Stimulated activated CD8-positive, alpha-beta memory T cell treated with anti-CD3 and anti-CD28 coated beads, Interleukin-2, amount 100 ng/mL, for 1 hour (primary cell): ENCODE measurements at regions not wholly inside any gene's neighbourhood (a gene's known extent, or its start where the extent isn't known, plus 50 kb on each side); places are given as distances from the start of the nearest gene placed in this dataset.

Source experiments
- DNase-seq, 2 donors: peaks; one replicate each; pipeline ENCODE4 v3.0.0-alpha.2; 2020; ENCODE audit warnings: low read depth in 2 of 2

DNA sequence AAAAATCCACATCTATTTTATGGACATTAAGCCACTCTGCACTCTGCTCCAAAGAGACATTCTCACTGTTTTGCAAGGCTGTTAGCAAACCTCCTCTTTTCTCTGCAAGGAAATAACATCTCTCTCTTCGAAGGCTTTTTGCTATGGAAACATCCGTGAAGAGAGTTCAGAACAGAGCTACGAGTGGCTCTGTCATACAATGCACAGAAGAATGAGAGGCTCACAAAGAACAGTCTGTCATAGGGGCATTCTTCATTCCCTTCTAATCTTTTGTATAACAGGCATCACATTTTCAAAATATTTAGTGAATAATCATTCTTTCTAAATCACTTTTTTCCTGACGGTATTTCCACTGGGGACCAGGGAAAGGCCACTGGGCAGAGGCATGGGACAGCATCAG lies 346.1 kb downstream of the IRS2 start:
- DNase-seq = no peak

DNA sequence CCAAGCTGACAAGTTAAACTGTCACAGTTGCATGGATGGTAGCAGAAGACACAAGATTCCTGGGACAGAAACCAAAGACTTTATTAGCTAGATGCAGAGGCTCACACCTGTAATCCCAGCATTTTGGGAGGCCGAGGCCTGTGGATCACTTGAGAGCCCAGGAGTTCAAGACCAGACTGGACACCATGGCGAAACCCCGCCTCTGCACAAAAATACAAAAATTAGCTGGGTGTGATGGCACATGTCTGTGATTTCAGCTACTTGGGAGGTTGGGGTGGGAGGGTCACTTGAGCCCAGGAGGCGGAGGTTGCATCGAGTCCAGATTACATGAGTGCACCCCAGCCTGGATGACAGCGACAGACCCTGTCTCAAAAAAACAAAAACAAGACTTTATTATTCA lies 346.6 kb downstream of the IRS2 start:
- DNase-seq = no peak

DNA sequence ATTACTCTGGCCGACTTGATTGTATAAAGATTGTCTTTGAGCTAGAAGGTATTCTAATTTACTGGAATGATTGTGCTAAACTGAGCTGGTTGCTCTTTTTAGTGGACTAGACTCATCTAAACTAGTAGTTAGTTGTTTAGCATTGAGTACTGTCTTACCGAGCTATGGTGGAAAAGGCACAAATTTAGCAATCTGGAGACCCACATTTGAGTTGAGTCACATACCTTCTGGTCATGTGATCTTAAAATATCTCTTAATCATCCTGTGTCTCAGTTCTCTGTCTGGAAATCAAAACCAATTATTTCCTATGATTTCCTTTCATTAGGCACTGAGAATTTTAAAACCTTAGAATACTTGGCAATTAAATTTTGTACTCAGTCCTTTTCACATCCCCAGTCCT lies 349.5 kb downstream of the IRS2 start:
- DNase-seq = no peak

DNA sequence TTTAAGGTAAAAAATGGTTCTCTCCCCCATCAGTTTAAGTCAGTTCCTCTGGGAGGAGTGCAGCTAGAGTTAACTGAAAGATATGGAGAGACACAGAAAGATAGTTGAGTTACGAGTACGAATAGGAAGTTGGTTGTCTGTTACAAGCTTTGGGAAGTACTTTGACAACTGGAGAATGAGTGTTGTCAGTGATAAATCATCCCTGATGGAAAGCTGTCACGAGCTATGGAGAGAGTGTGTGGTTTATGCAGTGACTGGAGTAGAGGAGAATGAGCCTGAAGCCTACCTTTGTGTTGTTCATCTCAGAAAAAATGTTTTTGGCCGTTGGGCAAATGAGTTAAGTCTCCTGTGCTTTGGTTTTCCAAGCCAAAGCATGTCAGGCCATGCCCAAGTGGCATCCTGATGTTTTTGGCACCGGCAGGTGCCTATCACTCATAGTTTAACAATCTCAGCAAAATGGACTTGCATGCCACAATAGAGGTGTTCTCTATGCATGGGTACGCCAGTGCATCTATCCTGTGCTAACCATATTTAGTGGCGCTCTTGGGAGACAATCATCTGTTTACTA lies 350.2 kb downstream of the IRS2 start:
- DNase-seq = no peak

DNA sequence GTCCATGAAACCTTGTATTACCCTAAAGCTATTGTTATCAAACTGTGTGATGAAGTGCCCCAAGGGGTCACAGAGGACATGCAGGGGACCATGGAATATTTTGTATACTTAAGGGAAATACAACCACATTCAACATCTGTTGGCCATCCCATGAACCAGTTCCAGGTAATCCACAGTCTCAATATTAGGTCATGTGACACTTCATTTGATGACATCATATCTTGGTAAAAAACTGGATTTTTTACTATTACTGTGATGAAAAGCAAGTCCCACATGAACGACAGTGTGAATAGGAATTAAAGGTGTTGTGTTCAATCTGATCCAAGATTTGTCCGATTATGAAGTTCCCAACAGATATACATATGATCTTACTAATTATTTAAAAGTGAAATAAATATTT lies 355.2 kb downstream of the IRS2 start:
- no peak for DNase-seq

DNA sequence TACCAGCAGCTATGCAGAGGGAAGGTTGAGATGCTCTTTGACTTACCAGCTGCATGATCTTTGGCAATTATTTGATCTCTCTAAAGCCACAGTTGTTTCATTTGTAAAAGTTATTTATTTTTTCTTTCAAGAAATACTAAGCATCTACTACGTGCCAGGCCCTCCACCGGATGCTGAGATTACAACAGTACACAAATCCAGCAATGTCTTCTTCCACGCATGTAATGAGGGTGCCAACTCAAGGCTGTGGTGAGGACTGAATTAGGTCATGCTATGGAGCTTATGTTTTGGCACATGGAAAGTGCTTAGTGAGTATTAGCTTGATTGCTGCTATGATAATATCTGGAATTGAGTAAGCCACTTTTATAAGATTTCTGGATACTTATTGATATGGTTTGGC lies 358.2 kb downstream of the IRS2 start:
- no peak for DNase-seq

DNA sequence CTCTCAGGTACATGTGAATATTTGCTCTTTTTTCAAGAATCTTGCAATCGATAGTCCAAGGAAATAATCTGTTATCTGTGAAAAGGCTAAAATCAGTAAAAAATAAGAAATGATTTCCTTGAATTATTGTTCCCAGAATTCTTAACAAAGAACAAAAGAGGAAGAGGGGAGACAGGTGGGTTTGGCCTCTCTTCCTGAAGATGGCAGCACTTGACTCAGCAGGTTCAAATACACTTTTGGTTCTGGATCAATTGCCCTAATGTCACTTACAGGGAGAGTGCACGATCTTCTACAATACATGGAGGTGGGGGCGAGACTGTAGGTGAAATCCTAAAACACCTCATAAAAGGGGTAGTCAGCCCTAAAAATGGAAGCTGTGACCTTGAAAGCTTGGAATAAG lies 358.7 kb downstream of the IRS2 start:
- no peak for DNase-seq

DNA sequence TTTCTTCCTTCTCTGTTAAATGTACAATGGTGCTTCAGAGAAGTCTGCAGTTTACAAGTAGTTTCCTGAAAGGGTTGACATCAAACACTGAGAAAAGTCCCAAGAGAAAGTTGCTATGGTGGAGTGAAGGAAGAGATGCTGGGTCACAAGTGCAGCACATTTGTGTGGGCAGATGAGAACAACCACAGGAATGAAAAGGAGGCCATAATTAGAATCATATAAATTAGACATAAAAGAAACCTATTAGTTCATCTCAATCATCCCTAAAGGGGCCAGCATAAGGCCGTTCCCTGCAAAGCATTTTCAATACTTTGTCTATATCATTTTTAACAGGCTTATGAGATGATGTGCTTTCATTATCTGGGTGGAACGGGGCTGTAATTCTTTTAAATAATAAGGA lies 359.2 kb downstream of the IRS2 start:
- DNase-seq = no peak

DNA sequence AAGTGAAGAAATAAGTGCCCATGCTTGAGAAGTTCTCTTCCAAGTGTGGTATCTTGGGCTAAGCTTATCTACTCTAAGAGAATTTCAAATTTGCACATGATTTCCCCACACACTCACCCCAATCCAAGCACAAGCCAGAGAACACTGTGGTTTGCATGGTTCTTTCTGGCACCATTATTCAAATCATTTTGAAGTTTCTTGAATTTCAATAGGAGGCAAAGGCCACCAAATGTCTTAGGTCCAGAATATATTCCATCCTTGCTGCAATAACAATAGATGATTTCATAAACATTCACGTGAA lies 359.7 kb downstream of the IRS2 start:
- DNase-seq = no peak

DNA sequence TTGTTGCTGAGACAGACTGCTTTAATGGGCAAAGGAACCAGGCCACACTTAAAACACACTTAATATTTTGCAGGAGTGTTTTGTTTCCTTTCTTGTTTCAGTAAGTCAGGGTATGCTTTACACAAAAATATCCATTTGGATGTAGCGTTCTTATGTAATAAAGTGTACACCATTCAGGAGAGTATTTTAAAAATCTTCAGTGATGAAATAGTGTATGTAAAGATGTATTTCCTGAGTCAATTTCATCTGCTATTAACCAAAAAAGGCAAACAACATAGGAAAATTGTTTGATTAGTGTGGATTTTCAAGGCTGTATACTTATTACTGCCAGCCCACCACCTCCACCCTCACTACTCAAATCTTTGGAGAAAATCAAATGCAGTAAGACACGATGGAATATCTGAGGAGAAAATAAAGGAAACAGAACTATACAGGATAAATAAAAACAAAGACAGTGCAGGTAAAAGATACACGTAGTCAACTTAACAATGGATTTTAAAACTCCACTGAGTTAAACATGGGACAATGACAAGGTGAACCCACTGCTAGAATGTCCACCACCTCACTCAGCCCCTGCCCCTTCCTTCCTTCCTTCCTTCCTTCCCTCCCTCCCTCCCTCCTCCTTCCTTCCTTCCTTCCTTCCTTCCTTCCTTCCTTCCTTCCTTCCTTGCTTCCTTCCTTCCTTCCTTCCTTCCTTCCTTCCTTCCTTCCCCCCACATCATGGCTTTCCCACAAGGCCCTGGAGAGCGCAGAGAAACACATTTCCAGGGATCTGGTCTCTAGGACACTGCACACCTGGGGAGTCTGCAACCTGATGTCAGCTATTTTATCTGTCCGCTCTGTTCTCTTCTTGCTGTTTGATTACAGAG lies 360.3 kb downstream of the IRS2 start:
- no peak for DNase-seq

DNA sequence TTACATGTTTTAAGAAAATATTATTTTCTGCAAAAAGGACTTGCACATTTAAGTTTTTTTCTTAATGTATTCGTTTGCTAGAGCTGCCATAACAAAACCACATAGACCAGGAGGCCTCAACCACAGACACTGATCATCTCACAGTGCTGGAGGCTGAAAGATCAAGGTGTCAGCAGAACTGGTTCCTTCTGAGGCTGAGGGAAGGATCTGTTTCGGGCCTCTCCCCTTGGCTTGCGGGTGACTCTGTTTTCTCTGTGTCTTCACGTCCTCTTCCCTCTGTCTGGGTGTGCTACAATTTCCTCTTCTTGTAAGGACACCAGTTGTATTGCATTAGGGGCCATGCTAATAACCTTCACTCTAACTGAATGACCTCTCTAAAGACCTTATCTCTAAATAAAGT lies 364.2 kb downstream of the IRS2 start:
- no peak for DNase-seq

DNA sequence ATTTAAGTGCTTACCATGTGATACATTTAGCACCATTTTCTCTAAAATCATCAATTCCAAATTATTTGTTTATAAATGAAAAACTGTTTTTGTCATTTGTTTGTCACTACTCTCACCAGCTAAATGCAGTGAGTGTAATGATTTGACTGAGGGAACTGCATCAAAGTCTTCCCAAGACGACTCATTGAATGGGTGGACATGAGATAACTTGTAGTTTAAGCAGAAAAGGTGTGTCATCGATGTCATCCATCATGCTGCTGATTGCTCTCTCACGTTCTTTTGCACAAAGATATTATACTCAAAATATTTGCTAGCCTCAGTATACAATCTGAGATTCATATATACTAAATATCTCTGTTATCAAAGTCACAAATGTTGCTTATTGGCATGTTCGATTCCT lies 366.5 kb downstream of the IRS2 start:
- DNase-seq = no peak

DNA sequence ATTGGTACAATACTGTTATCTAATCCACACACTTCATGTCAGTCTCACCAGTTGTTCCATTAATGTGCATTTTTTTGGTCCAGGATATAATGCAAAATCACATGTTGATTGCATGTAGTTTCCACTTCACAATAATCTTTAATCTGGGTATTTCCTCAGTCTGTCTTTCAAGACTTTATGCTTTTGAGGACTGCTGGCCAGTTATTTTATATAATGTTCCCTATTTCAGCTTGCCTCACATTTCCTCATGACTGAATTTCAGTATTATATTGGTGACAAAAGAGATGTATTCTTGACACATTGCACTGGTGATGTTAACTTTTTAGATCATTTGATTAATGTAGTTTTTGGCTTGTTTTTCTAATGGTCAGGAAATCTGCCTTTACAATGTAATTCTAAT lies 368.3 kb downstream of the IRS2 start:
- DNase-seq = no peak

DNA sequence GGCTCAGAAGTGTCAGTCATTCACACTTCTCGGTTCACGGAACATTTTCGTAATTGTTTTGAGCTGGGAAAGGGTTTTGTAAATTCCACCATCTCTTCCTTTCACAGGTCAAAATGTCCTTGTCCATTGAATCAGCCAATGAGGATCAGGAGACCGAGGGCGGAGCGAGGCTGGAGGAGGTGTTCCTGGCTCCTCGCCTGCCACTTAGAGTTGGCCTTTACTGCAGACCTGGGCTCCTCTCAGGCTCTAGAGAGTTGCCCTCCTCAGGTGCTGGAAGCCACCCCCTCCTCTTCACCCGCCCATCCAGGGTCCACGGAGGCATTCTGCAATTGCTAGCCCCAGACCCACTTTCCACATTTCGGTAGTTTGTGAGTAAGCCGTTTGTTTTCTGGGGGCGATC lies 370.4 kb downstream of the IRS2 start:
- no peak for DNase-seq

DNA sequence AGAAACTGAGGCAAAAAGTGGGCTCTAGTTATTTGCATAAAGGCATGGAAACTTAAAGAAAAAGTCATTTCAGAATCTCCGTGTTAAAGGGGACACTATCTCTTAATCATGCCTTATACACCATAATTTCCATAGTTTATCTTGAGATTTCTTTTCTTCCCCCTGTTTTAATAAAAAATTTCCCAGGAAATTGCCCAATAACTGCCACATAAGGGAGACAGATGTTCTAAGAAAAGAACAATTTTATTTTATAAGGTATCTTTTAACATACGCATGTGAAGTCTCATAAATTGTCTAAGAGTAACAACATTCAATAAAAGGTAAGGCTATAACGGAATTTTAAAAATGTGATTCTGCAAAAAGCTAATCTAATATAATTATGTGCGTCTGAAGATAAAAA lies 371.3 kb downstream of the IRS2 start:
- no peak for DNase-seq

DNA sequence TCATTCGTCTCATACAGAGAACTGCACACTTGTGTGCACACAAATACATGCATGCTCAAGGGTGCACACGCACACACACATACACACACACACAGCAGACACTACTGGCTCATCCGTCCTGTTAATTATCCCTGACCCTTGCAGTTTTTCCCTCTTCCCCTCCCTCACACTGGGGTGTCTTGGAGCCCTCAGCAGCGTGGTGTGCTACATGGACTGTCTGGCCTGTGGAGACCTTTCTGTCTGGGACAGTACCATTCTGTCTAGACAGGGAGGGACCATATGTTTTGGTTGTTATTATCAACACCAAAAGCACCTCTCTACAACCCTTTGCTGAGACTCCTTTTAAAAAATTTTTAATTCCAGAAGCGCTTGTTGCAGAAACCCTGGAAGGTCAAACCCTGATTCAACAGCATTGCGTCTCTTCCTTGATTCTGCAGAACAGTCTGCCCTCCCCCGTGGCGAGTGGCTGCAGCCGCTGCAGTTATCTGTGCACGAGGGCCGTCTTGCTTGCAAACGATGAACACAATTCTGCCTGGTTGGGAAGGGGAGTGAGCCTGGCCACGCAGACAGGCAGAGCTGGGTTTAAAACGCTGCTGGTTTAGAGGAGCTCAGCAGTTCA lies 374.0 kb downstream of the IRS2 start:
- DNase-seq = no peak

DNA sequence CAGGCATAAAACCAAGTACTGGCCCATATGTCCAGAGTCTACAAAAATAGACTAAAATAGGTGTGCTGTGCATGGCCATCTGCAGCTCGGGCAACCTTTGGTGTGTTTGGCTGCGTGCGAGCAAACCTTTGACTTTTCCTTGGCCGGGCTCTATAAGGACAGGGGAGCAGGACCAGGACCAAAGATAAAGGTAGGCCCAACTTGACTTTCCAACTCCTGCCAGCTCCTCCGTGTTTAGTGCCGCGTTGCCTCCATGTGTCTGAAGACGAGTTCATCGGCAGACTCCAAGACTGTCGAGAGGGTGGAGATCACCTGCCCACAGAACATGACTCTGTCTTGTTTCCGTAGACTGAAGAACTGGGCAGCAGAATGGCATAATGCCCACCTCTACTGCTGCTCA lies 375.5 kb downstream of the IRS2 start:
- no peak for DNase-seq

DNA sequence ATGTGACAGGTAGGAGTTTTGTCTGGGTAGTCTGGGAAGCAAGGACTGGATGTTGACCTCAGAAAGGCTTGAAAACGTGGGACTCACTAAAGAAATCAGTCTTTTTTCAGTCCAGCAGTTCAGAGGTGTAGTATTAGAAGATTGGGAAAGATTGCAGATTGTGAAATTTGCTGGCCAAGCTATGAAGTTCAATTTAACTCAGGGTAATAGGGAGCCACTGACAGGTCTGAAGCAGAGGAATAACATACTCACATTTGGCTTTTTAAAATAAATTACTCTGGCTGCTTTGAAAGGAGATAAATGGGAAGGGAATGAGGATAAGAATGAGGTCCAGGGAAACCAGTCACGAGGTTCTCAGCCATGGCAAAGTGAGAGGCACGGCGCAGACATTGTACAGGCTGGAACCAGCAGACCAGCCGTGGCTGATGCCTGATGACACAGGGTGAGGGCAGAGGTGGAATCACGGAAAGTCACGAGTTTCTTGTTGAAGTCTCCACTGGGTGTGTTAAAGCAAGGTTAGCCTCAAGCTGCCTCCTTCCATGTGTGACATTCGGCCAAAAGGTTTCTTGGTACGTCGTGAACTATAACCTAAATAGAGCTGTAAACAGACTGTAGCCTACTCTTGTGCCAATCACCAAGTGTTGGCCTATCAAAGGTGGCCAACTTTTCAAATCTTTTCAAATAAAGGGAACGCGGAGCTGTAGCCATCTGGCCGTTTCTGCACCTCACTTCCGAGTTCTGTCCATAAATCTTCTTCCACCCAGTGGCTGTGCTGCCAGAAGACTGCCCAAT lies 377.6 kb downstream of the IRS2 start:
- DNase-seq = no peak

DNA sequence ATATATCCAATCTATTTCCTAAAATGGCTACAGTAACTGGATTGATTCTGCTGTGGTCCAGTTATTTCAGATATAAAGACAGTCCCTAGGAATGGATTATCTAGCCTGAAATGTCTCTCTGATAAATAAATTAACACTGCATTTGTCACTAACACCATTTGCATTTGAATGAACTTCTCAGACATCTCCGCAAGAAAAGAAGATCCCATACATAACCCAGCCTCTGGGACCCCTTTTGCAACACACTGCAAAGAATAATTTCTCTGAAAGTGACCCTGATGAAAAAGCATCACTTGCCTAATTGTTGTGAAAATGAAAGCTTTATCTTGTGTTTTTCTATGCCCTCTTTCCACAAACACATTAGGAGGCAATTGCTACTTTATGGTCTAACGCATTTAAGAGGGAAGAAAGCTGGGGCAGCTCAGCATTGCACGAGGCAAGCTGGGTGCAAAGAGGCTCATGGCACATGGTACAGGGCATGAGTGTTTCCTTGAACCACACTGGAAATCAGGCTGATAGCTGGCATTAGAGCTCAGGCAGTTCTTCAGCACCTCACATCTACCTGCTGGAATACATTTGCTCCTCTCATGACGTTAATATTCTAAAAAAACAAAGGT lies 379.9 kb downstream of the IRS2 start:
- DNase-seq = no peak

DNA sequence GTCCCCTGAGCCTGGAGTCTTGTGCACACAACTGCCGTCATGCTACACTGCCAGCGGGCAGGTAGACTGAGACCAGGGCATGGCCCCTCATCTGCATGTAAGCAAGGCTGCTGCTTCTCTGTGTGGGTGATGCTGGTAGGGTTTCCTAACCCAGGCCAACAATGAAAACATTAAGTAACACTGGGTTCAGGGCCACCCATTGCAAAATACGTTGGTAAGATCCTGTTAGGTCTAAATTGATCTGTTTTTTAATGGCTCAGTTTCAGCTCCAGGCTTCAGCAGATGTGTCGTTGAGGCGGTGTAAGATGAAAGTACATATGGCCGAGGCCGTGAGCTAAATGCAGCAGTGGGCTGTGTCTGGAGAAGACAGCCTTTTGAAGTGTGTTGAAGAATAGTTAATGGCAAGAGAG lies 383.4 kb downstream of the IRS2 start:
- no peak for DNase-seq

DNA sequence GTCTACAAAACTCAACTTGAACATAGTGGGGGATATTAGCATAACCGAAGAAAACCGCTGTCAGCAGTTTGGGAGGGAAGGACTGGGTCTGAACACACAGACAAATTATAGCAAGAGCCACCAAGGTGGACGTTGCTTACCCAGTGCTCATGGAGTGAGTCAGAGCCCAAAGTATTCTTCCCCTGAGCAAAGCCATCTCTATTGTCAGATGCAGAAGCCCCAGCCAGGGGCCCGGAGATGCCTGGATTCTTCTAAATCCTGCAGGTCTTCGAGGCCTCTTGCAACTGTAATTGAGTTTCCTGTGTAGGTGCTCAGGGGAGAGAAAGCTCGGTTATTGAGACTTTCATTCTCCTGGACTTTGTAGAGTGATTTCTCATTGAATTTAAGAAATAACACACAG lies 384.5 kb downstream of the IRS2 start:
- no peak for DNase-seq

DNA sequence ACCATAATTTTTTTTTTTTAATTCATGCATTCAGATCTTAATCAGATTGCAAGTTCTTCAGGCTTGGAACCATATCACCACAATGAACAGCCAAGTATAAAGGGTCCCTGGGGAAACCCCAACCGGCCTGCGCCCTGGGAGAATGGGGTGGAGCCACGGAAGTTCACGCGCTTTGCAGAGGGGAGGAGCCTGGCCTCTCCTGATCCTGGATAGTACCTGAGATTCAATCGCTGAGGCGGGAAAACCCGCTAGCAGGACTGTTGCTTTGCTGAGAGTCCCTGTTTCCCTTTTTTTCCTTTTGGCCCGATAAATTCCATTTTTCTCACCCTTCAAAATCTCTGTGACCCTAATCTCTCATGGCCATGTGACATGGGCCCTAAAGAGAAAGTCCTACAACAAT lies 385.1 kb downstream of the IRS2 start:
- no peak for DNase-seq
